Heart right ventricle (tissue), 16 donors: ENCODE measurements at regions not wholly inside any gene's neighbourhood (a gene's known extent, or its start where the extent isn't known, plus 50 kb on each side); places are given as distances from the start of the nearest gene placed in this dataset.

ENCODE experiments used
- ATAC-seq, 8 donors: fragments of 200-7000 bp; cut with Tn5 transposase; one replicate each; pipeline ENCODE4 v1.9.1; 2020; ENCODE audit warnings: mild to moderate bottlenecking in 8 of 8, moderate library complexity in 8 of 8, moderate number of reproducible peaks in 1 of 8
- DNase-seq, 2 donors: peaks; one replicate each; pipeline ENCODE4 v3.0.0-alpha.2; 2020
- H3K27ac ChIP-seq, 10 donors: fragments of 200-600 bp; sonication (generic) in 2 of 10; one replicate each; pipeline versions ENCODE4 v1.5.0 to v1.8.0; 2020 to 2022; ENCODE audit warnings: mild to moderate bottlenecking in 3 of 10
- H3K27me3 ChIP-seq, 7 donors: fragments of 200-600 bp; one replicate each; pipeline ENCODE4 v1.8.0; 2021 to 2022; ENCODE audit warnings: mild to moderate bottlenecking in 2 of 7
- H3K36me3 ChIP-seq, 9 donors: fragments of 200-600 bp; sonication (generic) in 1 of 9; one replicate each; pipeline versions ENCODE4 v1.5.0 to v1.8.0; 2020 to 2022; ENCODE audit warnings: mild to moderate bottlenecking in 2 of 9
- H3K4me1 ChIP-seq, 9 donors: fragments of 200-600 bp; sonication (generic) in 1 of 9; one replicate each; pipeline versions ENCODE4 v1.5.0 to v1.8.0; 2020 to 2022; ENCODE audit warnings: mild to moderate bottlenecking in 4 of 9
- H3K4me3 ChIP-seq, 10 donors: fragments of 200-600 bp; sonication (generic) in 2 of 10; one replicate each; pipeline versions ENCODE4 v1.5.0 to v1.8.0; 2020 to 2022; ENCODE audit warnings: mild to moderate bottlenecking in 7 of 10, moderate library complexity in 2 of 10
- H3K9me3 ChIP-seq, 11 donors: fragments of 200-600 bp in 10 of 11; sonication (generic) in 2 of 11; one replicate each; pipeline versions ENCODE4 v1.5.0 to v1.8.0; 2013 to 2022; ENCODE audit warnings: mild to moderate bottlenecking in 2 of 11, control low read depth in 1 of 11, moderate library complexity in 1 of 11
- CTCF ChIP-seq, 9 donors: fragments of 200-600 bp; sonication (generic) in 2 of 9; IDR thresholded peaks; one replicate each; pipeline versions ENCODE4 v1.5.0 to v1.8.0; 2021 to 2022; ENCODE audit warnings: antibody characterized with exemption in 9 of 9, mild to moderate bottlenecking in 5 of 9, moderate library complexity in 1 of 9
- WGBS, 2 donors: extraction: QIAGEN DNeasy Blood & Tissue Kit; methylation state at CpG; one replicate each; pipeline ENCODE4 v1.1.7; 2013; ENCODE audit warnings: inconsistent platforms in 1 of 2; 5-methylcytosine and 5-hydroxymethylcytosine counted together
- intact Hi-C, 10 donors: fragments of 100-400 bp; cut with DNase I; formaldehyde crosslinking; loops; one replicate each; pipeline versions ENCODE4 v1.11.1 to v1.14.2; 2022
- donor health status: Arrhythmogenic right ventricular cardiomyopathy.
- donor health status: ischemic (EF 13 %, LVEDD 7.1; RV severe dilation, severe dysfunction).
- donor health status: healthy with polysubstance abuse.
- donor health status: DM: no; HTN: yes; CAD: no.
- donor health status: DM: no; HTN: no; CAD: no.
- donor health status: ischemic (EF 25% LVEDD 6.9; RV normal size, moderate dysfunction).
- donor health status: ischemic (EF 25% LVEDD 5.7; RV mildly dilated, moderate dysfunction).
- donor health status: healthy.
- donor health status: DM: yes; HTN: yes; CAD: no.
- donor health status: Ischemic cardiomyopathy.
- donor health status: ischemic (EF 35%, LVEDD 5.7; RV mildly dilated, moderate dysfunction).
- donor health status: nonischemic (EF 11% LVEDD 7.7; RV severe dilation, severe dysfunction).
- donor health status: DM: yes; HTN: yes; CAD: no.
- donor health status: PGD.
- donor health status: ischemic (EF 29% LVEDD 5.4; RV normal size, mild dysfunction).
- donor health status: nonischemic (EF 23%, LVEDD 6.1; RV moderate dilation, normal function).

GRCh38 chr14:34030864-34031263, 80.0 kb upstream of the EGLN3 start:
- DNase-seq (peak; percentile 25 to 73), ATAC-seq (peak; percentile 50 to 81 (median 66))
- H3K27me3 ChIP-seq: no peaks in the 10 kb centered on the region
- no peak for TF ChIP-seq CTCF (IDR thresholded peaks at IDR 0.05)
- no peaks in the 10 kb centered on the region for H3K36me3 ChIP-seq
- WGBS, 2 donors: 45 to 52% methylated on average over 1 of the region's 1 CpG
- peaks cover 4 to 39% (median 22%) of the 10 kb centered on the region in 9 donors for H3K4me1 ChIP-seq
- intact Hi-C loops: loop anchor here in 2 of 10 donors (10.0 kb wide), 2 partner anchors 76 to 186 kb away; partner anchors contain the start of gene EGLN3 (in 1 of the 2)
- H3K9me3 ChIP-seq: no peaks in the 10 kb centered on the region
- no peak overlapping the region for H3K4me3 ChIP-seq
- H3K27ac ChIP-seq: peak overlapping the region in 7 of 10 donors; percentile 33 to 69 (median 57)

- 61 to 74% methylated on average over 6 of the region's 6 CpGs for WGBS, 2 donors
- Histone ChIP-seq H3K27me3 (no peaks in the 10 kb centered on the region), H3K27ac (peak overlapping the region; percentile 15 to 69 (median 49)), H3K4me1 (peaks cover 4 to 31% (median 13%) of the 10 kb centered on the region in 9 donors), H3K4me3 (no peak overlapping the region), H3K36me3 (no peaks in the 10 kb centered on the region), H3K9me3 (no peaks in the 10 kb centered on the region)
- no peak for TF ChIP-seq CTCF (IDR thresholded peaks at IDR 0.05)
- DNase-seq (peak; percentile 42 to 68), ATAC-seq (peak; percentile 63 to 86 (median 80))
- intact Hi-C loops: loop anchor here in 3 of 10 donors (10.0 kb wide), 2 partner anchors 75 to 185 kb away; partner anchors contain the start of gene EGLN3 (in 2 of the 3)
These were observed 79.1 kb upstream of the EGLN3 start for GRCh38 chr14:34029921-34030334.

DNA sequence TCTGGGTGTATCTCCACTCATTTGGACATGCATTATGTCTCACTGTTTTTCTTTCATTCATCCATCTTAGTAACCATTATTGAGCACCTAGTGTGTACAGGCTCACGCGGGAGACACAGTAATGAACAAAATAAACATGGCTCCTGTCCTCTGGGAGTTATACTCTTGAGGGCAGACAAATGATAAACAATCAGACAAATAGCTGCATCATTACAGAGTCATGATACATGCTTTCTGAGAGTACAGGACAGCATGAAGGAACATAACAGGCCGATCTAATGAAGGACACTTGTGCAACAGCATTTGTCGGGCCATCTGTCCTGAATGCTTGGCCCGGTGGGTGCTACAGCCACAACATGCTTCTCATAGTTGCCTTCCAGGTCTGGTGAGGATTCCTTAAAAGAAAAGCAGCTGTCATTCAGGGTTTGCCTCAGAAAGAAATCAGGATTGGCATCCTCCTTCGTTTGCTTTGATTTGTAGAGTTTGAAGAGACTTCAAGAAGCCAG, 77.2 kb upstream of the EGLN3 start:
- no peak for ATAC-seq
- no peak for TF ChIP-seq CTCF (IDR thresholded peaks at IDR 0.05)

GRCh38 chr14:34027130-34027989, 76.5 kb upstream of the EGLN3 start:
- Histone ChIP-seq H3K27ac (no peak overlapping the region), H3K27me3 (no peaks in the 10 kb centered on the region), H3K9me3 (no peaks in the 10 kb centered on the region), H3K4me1 (peaks cover 4 to 29% (median 10%) of the 10 kb centered on the region in 9 donors), H3K4me3 (no peak overlapping the region), H3K36me3 (no peaks in the 10 kb centered on the region)
- no peak for TF ChIP-seq CTCF (IDR thresholded peaks at IDR 0.05)
- DNase-seq (no peak), ATAC-seq (no peak)
- intact Hi-C loops: loop anchor here in 1 of 10 donors (10.0 kb wide), 1 partner anchor 73 kb away; the partner anchor contains the start of gene EGLN3
- WGBS, 2 donors: 72 to 78% methylated on average over 3 of the region's 3 CpGs

More for the DNA sequence above, 77.2 kb upstream of the EGLN3 start:
- H3K27ac ChIP-seq: no peak overlapping the region
- intact Hi-C loops: loop anchor here in 1 of 10 donors (10.0 kb wide), 1 partner anchor 73 kb away; the partner anchor contains the start of gene EGLN3
- H3K36me3 ChIP-seq: no peaks in the 10 kb centered on the region
- no peak for DNase-seq
- no peaks in the 10 kb centered on the region for H3K9me3 ChIP-seq
- H3K4me3 ChIP-seq: no peak overlapping the region
- no peaks in the 10 kb centered on the region for H3K27me3 ChIP-seq
- WGBS, 2 donors: 89 to 91% methylated on average over 6 of the region's 6 CpGs
- peaks cover 4 to 29% (median 10%) of the 10 kb centered on the region in 9 donors for H3K4me1 ChIP-seq
